GM12875 (cell line): ENCODE measurements at regions not wholly inside any gene's neighbourhood (a gene's known extent, or its start where the extent isn't known, plus 50 kb on each side); places are given as distances from the start of the nearest gene placed in this dataset.
"Not testable (repeated sequence)": the region's sequence is repeated elsewhere in the genome, so short reads cannot be mapped to it uniquely, and the experiment has no call there.

Experiments used
- H3K4me3 ChIP-seq: one replicate; pipeline ENCODE4 v1.5.1; 2011; ENCODE audit warnings: low read depth, low read length, control low read depth
- CTCF ChIP-seq: IDR thresholded peaks from 2 replicates; pipeline ENCODE4 v1.5.1; 2011; ENCODE audit warnings: low read depth, mild to moderate bottlenecking, control low read depth, inconsistent platforms, low read length, moderate library complexity, borderline replicate concordance; ENCODE audit not compliant: insufficient read depth

- H3K4me3 ChIP-seq = no peak overlapping the region
- no peak for TF ChIP-seq CTCF
Observed at GRCh38 chr12:4193821-4194220, 79.7 kb upstream of the CCND2 start.

GRCh38 chr12:4191642-4192041 lies 81.9 kb upstream of the CCND2 start:
- no peak for TF ChIP-seq CTCF

GRCh38 chr12:4191149-4191548 lies 82.4 kb upstream of the CCND2 start:
- TF ChIP-seq CTCF = no peak

More at GRCh38 chr12:4191642-4192041, 81.9 kb upstream of the CCND2 start:
- H3K4me3 ChIP-seq = no peak overlapping the region

GRCh38 chr12:4190366-4191063 lies 83.0 kb upstream of the CCND2 start:
- H3K4me3 ChIP-seq = no peak overlapping the region
- no peak for TF ChIP-seq CTCF

More at GRCh38 chr12:4191149-4191548, 82.4 kb upstream of the CCND2 start:
- no peak overlapping the region for H3K4me3 ChIP-seq

GRCh38 chr12:4189721-4190120 lies 83.8 kb upstream of the CCND2 start:
- no peak for TF ChIP-seq CTCF
- H3K4me3 ChIP-seq = no peak overlapping the region

- no peak overlapping the region for H3K4me3 ChIP-seq
- no peak for TF ChIP-seq CTCF
Observed at GRCh38 chr12:4187916-4188315, 85.6 kb upstream of the CCND2 start.

GRCh38 chr12:4187315-4187714 lies 86.2 kb upstream of the CCND2 start:
- H3K4me3 ChIP-seq = not testable (repeated sequence)
